ELF-1 (cell line): ENCODE measurements at regions not wholly inside any gene's neighbourhood (a gene's known extent, or its start where the extent isn't known, plus 50 kb on each side); places are given as distances from the start of the nearest gene placed in this dataset.

Experiments used
- DNase-seq: peaks from one replicate; pipeline ENCODE4 v3.0.0-alpha.2; 2016; ENCODE audit warnings: low read depth, low spot score

DNA sequence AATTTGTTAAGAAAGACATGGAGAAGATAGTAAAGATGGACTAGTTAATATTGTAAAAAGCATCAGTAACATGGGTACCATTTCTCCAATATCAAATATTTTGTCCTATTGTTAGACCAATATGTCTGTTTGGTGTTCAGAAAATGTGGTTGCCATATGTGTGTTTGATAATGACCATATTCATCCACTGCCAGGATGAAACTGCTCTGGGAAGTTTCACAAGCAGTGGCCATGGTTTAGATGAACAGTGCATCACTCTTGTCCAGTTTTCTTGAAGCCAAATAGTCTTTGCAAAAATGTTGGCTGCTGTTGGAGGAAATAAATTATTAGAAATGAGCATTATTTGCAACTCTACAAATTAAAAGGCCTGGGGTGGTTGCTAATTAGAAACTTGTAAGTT lies 333.8 kb downstream of the NUF2 start:
- no peak for DNase-seq

DNA sequence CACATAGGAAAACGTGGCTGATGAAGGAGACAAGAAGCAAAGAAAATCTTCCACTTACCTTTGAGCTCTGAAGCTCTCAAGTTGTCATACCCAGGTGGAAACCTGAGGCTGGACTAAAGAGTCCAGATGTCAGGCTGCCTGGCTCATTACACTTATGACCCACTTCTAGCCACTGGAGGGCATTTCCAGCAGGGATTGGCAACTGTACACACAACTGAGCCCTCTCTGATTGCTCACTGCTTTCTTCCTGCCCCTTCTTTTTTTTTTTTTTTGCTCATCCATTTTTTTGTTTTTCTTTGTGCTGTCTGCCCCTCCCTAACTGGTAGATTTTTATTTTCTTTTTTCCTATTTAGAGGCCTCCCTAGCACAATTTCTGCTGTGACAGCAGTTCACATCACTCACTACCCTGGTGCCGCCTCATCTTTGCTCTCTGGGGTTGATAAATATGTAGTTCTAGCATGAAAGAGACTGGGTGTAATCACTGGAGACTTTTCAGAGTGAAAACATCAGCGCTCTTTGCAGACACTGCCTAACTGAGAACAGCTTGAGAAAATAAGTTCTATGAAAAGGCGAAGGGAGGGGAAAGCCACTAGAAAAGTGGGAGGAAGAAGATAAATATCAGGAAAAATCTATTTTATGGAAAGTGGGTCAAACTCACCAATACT lies 334.5 kb downstream of the NUF2 start:
- no peak for DNase-seq

DNA sequence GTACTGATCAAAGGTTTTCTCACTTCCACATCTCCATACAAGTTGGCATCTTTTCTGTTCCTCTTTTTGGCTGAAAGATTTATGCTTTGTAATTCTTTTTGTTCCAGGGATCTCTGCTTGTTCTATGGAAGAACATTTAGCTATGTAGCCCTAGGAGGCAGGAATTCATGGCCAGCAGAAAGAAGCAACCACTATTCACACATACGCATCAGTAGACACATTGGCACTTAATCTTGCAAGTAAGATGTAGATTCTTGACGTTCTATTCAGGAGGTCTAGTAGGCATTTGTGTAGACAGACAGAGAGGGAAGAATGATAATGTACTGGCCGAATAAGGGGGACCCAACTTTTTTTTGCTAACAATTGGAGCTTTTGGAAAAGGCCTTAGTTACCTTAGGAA lies 336.0 kb downstream of the NUF2 start:
- DNase-seq: no peak

DNA sequence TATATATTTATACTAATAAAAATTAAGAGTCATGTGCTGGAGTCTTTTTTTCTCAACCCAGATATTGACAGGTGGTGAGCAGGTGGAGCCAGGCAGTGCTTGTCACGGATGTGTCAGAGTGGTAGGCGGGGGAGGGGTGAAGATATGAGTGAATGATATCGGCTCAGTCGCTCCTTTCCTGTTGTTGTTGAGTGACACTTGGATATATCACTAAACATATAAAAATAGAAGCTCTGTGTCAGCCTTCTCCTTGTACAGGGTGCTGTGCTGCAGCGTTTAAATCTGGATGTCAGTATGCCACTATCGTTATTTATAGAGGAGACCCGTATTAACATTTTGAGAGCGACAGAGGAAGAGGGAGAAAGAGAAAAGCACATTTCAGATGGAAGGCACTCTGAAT lies 339.6 kb downstream of the NUF2 start:
- DNase-seq: no peak

DNA sequence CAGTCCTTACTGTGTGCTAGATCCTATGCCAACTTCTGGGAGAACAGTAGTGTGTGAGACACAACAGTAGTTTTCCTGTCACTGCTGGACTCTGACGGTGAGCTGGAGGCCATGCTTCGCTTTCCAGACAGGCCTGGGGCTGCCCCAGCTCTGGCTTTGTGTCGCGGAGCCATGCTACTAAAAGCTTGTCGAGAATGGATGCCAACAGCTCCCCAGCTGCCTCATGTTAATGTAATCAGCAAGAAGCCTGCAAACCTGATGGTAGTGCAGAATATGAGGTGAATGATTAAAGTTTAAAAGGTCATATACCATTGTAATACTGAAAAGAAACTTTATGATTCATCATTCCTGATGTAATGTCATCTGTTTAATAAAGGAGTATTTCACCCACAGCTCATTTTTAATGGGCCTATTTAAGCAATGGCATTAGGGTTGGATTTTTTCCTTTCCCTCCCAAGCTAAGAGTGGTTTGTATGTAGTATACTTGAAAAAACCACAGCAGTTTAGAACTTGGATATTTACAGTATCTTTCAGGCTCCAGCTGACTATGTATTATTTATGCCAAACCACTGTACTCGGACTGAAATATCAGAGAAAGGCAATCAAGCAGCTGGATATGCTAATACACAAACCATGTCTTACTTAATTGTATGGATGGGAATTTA lies 343.0 kb downstream of the NUF2 start:
- no peak for DNase-seq

DNA sequence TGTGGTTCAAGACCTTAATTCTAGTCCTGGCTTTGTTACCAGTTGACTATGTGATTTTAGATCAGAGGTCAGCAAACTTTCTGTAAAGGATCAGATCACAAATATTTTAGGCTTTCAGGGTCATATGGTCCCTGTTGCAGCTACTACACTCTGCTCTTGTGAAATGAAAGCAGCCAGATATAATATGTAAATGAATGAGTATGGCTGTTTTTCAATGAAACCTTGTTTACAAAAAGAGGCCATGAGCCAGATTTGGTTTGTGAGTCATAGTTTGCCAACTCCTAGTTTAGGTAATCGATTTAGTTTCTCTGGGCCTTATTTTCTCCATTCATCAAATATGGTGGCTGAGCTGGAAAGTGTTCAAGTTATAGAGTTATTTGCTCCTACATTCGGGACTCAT lies 346.7 kb downstream of the NUF2 start:
- no peak for DNase-seq

DNA sequence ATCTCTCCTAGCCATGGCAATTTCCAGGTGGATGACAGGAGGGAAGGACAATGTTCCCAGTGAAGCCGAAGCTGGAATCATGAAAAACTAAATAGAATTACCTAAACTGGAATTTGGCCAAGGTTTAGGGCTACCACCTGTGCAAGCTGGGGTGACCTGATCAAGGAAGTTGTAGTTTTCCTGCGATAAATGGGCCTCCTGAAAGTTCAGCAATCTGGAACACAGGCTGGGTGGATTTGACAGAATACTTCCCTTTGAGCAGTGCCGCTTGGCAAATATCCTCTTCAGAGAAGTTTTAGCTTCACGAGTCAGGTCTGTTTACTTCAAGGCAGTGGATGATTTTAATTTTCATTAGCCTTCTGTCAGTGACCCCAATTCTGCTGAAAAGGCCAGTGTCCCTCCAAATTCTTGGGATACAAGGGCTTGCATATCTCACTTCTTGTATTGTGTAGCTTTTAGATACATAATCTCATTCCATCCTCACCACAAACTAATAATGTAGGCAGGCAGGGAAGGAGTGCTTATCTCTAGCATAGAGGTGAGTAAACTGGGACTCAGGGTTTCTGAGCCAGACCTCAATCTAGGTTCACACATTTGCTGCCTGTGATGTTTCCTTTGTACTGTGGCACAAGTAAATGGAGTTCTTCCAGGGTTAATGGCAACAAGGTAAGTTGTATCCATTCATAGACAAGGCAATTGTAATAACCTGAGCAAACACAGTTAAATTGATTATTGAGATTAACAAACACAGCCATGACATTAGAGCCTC lies 349.4 kb downstream of the NUF2 start:
- DNase-seq: no peak

DNA sequence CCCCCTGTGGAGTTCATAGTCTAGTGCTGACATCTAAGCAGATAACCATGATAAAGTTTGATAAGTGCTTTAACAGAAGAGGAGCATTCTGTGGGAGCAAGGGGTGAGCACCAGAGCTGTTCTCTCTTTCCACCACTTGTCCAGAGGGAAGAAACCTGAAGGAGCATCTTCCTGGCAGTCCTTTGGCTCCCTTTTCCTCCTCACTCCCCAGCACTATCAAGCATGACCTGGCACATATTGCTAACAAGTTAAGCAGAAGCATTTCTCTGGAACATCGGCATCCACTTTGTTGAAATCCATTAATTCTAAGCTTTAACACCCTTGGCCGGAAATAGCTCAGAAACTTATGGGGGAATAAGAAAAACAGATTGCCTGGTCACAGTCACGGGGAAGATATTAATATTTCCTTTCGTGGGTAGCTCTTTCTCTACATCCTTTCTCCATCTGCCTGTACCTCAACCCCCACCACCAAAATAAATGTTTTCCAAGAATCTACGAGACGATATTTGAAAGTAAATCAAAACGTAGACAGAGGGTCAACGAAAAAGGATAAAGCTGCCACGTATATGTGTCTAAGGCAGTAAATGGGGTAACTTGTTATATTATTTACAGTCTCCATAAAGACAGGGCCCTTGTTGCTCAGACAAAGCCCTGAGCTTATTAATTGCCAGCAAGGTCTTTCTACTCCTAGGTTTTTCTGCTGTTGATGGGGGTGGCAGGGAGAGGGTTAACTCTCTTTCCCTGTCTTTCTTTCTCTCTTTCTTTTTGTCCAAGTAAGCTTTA lies 351.4 kb downstream of the NUF2 start:
- DNase-seq: no peak

DNA sequence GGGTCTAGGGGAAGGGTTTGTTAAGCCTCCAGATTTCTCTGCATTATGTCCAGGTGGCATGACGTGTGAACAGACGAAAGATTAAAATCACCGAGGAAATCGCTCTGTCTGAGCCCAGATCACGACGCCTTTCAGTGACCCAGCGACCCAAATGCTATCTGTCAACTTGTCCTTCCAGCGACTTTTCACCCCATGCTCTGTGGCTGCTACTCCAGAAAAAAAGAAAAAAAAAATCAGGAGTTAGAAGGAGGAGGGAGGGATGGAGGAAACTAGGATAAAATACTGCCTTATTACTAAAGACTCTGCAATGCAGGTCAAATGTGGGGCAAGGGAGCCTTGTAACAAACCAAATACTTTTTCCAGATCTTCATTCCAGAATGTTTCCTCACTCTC lies 352.0 kb downstream of the NUF2 start:
- DNase-seq: no peak

DNA sequence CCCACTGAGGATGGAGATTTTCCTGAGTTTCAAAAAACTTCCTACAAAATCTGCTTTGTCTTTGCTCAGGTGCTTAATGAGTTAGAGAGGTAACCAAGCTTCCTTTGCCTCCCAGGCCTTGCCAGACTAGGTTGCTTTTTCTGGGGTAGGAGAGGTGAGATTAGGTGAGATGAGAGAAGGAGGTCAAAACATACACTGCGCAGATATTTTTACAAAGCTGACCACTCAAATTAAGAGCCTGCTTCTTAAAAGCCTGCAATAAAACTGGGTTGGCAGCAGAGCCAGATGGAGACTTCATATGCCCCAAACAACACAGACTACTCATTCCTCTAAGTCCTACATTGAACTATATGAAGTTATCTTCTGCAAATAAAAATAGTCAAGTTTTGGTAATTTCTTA lies 352.5 kb downstream of the NUF2 start:
- DNase-seq: no peak

DNA sequence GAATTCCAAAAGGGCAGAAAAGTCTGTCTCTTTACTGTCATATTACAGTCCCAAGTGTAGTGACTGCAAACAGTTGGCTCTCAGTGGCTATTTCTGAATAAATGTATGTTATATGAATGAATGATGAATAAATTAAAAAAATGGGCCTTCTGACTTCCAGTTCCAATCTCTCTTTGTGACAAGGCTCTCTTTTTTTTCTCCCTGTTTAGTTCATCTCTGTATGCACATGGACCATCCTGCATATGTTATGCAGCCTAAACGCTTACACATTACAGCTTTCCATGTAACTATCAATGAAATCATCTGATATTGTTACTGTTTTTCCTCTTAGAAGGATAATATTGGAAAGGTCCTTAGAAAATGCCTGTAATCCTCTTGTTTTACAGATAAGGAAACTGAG lies 363.0 kb downstream of the NUF2 start:
- no peak for DNase-seq

DNA sequence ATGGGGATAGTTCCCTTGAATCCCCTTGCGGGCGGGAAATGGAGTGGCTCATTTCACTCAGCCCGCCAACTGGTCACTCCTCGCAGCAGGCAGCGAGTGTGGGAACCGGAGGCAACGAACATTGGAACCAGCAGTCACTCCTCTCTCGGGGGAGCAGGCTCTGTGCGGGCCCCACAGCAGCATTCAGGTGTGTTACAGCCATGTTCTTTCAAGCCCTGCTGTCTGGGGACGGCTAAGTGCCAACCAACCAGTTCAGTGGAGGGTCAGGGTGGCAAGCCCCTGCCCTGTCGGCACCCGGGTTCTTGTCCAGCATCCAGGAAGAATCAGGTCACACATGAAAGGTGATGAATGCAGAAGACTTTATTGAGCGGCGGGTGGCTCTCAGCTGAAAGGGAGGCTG lies 370.5 kb downstream of the NUF2 start:
- no peak for DNase-seq

DNA sequence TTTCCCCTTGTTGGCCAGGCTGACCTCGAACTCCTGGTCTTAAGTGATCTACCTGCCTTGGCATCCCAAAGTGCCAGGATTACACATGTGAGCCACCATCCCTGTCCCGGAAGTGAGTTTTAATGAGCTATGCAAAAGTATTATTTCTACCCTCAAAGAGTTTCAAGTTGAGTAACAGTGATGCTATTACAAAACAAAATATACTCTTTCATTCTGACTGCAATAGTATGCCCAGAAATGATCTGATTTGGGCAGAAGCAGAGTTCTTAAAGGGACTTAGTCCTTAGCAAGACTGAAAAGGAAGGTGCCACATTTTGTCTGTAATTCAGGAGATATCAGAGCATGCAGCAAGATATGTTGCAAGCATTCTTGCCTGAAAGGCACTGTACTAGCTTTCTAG lies 375.4 kb downstream of the NUF2 start:
- DNase-seq: no peak

DNA sequence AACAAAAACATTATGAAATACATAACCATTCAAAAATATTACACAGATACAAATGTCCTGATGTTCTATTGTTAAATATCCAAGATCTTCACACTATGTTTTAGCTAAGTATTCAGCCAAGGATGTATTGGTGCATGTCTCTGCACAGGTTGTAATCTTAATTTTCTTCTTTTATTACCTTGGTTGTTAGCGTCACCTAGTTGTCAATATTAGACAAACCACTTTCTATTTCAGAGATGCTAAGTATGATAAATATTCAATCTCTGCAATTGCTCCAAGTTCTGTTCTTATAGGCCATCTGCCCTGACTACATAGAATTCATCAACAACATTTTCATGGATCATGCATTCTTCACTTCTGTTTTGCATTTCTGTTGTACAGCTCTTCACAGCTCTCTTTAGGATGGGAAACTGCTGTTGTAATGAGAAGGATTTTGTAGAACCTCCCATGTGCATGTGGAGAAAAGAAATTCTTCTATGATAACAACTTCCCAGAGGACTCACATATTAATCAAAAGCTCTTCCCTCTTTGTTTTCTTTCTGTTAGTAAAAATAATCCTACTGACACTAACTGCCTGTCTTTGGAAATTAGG lies 380.1 kb downstream of the NUF2 start:
- DNase-seq: no peak

DNA sequence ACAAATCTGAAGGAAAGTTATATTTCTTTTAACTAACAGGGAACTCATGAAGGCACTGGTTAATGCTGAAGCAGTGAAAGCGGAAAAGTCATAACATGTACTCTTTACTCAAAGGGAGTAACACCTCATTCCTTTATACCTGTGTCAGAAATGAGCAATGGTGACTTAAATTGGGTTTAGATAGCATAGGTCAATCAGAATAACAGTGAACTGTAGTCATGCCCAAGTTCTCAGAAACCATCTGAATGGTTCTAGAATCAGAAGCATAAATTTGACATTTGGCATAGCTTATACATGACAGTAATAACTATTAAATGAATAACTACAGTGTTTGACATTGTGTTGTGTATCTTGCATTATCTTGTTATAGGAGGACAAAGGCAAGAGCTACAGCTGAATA lies 382.0 kb downstream of the NUF2 start:
- no peak for DNase-seq

DNA sequence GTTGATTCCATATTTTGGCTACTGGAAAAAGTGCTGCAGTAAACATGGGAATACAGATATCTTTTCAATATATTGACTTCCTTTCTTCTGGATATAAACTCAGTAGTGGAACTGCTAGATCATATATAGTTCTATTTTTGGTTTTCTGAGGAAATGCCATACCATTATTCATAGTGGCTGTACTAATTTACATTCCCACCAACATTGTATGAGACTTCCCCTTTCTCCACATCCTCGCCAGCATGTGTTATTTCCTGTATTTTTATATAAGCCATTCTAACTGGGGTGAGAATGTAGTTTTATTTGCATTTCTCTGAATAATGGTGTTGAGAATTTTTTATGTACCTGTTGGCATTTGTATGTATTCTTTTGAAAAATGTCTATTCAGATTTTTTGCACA lies 385.2 kb downstream of the NUF2 start:
- DNase-seq: no peak

DNA sequence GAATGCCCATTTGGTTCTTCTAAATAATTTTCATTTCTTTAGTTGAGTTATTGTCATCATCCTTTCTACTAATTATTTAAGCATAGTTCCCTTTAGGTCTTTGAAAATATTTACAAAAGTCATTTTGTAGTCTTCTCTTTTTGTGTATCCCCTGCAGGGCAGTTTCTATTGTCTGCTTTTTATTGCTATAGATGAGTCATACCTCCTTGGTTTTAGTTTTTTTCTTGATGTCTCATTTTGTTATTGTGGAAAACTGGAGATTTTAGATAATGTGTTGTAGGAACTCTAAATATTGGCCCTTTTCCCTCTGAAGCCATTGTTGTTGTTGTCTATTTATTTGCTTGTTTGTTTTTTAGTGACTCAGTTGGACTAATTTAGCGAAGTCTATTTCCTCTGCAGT lies 387.9 kb downstream of the NUF2 start:
- no peak for DNase-seq

DNA sequence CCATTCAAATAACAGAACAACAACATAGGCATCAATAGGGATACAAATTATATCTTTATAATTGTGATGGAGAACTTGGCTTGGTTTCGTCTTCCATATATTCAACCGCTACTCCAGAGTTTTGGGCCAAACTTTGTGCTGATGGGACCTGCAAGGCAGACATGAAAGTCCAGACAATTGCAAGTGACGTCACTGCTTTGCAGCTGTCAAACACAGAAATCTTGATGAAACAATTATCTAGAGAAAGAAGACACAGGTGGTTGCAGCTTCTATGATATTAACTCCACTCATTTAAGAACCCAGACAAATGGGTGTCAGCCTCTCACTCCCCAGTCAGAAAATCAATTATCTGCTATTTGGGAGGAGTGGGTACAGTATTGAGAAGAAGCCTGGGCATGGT lies 390.6 kb downstream of the NUF2 start:
- no peak for DNase-seq

DNA sequence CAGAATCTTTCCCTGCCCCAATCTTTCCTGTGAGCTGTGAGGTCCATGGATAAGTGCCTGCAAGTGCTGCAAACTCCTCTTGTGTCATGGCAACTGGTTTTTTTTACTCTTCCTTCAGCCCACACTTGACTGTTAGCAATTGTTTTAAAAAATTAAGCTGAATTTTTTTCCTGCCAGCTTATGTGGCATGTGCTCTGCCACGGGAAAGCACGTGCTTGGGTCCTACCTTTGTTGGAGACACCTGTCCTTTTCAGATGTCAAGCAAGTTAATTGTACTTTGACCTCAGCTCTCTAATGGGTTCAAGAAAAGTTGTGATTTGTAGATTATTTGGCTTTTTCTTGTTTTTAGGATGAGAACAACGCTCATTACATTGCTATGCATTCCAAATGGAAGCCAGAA lies 398.5 kb downstream of the NUF2 start:
- DNase-seq: no peak

DNA sequence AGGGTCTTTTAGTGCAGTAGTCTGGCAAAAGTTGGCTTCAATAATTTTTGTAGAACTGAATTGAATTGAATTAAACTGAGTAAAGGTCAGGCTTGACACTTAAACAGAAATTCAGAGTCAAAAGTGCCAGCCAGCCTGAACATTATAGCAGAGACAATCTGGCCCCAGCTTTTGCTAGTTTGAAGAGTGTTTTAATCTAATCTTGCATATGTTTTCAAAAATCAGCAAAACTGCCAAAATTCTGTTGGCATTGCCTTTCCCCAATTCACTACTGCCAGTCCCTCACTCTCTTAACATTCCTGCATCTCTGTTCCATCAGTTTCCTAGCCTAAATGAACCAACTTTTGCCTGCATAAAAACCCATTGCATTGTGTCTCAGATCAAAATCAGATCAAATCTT lies 403.8 kb downstream of the NUF2 start:
- no peak for DNase-seq

DNA sequence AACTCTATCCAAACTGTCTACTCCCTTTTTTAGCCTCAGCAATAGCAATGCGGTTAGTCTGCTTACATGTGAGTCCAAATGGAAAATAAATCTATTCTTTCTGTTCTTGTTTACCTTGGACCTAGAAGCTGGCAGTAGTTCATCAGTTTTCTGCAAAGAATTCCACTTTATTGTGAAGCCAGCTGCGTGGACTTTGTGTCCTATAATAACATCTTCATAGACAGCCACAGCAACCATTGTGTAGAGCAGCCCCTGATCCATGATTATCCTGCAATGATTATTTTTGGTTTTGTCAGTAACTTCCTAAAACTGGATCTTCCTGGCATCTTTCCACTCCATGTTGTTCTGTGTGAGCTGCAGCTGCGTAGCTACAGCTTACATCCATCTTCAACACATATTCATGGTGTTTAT lies 408.7 kb downstream of the NUF2 start:
- no peak for DNase-seq

DNA sequence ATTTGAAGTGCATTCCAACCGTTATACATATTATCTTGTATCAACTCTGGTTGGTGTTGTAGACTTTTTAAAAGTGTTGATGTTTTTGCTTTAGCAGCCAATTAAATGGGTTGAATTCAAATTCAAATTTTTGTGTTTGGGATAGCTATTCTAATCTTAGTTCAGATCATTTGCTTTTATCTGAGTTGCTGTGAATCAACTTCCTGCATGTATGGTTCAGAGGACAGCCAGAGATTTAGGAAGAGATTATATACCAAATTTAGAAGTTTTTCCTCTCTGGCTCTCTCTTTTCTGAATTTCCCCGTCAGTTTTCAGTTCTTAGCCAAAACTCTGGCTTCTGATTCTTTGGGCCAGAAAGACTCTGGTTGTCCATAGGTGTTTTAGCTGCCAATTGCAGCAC lies 415.5 kb downstream of the NUF2 start:
- DNase-seq: no peak
